ENCODE measurements at regions not wholly inside any gene's neighbourhood (a gene's known extent, or its start where the extent isn't known, plus 50 kb on each side); places are given as distances from the start of the nearest gene placed in this dataset.
"Not testable (repeated sequence)": the region's sequence is repeated elsewhere in the genome, so short reads cannot be mapped to it uniquely, and the experiment has no call there.

DNA sequence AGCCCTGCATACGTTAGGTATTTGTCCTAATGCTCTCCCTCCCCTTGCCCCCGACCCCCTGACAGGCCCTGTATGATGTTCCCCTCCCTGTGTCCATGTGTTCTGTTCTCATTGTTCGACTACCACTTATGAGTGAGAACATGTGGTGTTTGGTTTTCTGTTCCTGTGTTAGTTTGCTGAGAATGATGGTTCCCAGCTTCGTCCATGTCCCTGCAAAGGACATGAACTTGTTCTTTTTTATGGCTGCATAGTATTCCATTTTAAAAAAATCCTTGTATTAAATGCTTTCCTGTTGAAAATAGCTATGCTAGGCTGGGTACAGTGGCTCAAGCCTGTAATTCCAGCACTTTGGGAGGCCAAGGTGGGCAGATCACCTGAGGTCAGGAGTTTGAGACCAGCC is 232.2 kb downstream of the RPLP1 start:
- 0 to 100% (median 40%) methylated on average over 1 of the region's 4 CpGs; no CpG with 5 or more reads in 7 of the 10 experiments for WGBS, 10 experiments
- ATAC-seq (replicated peaks in 6 of 8); H3K4me1 ChIP-seq (replicated peaks in 1 of 2); H3K27ac ChIP-seq; in situ Hi-C loops (cut with MboI; ENCODE audit: low pct_unique_long_range_greater_than_20kb in 2 of 9, low sequenced_read_pairs in 9 of 9, unreplicated experiment in 9 of 9); H3K4me3 ChIP-seq: not testable (repeated sequence)

DNA sequence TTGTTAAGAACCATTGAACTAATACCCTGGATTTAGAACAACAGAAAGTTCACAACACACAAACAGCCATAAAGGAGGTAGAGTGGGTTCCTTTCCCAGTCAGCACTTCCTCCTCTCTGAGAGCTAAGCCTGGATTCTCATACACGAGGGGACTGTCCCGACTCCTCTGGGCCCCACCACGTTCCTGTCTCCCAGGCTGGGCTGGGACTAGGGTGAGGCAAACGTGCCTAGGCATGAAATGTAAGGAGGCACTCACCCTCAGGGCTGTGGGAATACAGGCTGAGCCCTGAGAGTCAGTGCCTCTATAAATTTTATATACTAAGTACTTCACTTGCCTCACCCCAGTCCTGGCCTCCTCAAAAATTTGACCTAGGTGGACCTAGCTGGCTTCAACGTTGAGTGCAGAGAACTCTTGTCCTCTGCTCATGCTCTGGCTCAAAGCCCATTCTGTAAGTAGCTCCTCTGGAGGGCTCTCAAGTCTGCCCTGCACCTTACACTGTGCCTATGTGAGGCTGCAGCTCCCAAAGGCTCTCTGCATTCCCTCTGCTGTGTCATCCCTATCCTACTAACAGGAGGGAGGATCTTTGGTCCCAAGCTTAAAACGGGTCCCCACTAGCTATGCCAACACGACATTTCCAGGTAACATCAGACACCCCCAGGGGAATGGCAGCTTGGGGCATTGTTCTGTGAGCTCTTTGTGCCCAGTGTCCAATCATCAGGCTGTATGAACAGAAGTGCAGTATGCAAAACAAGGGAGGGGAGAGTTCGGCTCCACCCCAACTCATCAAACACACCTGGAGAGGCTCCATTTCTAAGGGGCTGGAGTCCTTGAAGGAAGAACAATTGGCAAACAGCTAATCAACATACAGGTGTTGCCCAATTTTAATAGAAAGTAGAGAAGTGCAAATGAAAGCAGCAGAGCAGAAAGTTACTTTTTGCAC is 233.2 kb downstream of the RPLP1 start:
- Histone ChIP-seq H3K27ac (no peak overlapping the region), H3K4me1 (replicated peaks in 1 of 2) (no peaks in the 10 kb centered on the region), H3K4me3 (no peak overlapping the region)
- 17 to 92% (median 74%) methylated on average over 1 to 4 of the region's 8 CpGs; no CpG with 5 or more reads in 3 of the 10 experiments for WGBS, 10 experiments
- ATAC-seq (replicated peaks in 6 of 8): peak in 3 of 8 experiments; percentile 19 to 57 (median 25)
- in situ Hi-C loops (cut with MboI; ENCODE audit: low pct_unique_long_range_greater_than_20kb in 2 of 9, low sequenced_read_pairs in 9 of 9, unreplicated experiment in 9 of 9): no loop called here

DNA sequence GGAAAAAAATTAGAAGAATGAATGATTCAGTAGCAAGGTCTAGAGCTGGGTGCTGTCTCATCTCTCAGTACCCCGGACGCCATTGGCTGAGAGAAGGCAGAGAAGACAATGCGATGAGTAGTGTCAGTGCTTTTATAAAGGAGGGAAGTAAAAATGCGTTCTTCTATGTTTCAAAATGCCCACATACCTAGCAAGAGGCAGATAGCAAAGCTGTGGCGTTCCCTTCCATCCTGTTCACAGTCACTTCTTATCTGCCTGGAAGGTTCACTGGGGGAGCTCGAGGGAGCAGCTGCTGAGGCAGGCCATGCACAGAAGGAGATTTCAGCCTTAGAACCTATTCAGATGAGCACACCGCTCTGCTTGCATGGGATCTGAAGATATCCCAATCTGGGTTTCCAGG is 234.0 kb downstream of the RPLP1 start:
- in situ Hi-C loops (cut with MboI; ENCODE audit: low pct_unique_long_range_greater_than_20kb in 2 of 9, low sequenced_read_pairs in 9 of 9, unreplicated experiment in 9 of 9): no loop called here
- no peak for ATAC-seq (replicated peaks in 6 of 8)
- WGBS, 10 experiments: 20 to 100% (median 81%) methylated on average over 1 to 7 of the region's 7 CpGs
- Histone ChIP-seq H3K4me3 (no peak overlapping the region), H3K27ac (no peak overlapping the region), H3K4me1 (replicated peaks in 1 of 2) (no peaks in the 10 kb centered on the region)

DNA sequence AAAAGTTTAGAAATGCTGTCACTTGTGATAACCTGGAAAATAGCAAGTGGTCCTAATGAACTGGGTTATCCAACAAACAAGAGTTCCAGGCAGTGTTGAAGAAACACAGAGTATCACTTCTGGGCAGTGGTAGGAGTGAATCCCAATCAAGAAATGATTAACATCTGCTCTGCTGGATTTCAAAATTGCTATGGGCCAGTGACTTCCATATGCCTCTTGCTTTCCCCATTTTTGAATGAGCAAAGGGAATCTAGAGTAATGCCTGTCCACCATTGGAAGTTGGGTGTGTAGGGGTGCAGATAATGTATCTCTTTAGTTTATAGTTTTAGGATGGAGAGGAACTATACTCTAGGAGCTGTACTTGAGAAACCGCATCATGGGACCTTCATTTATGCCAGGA is 236.5 kb downstream of the RPLP1 start:
- Histone ChIP-seq H3K4me1 (replicated peaks in 1 of 2) (no peaks in the 10 kb centered on the region), H3K27ac (no peak overlapping the region), H3K4me3 (no peak overlapping the region)
- in situ Hi-C loops (cut with MboI; ENCODE audit: low pct_unique_long_range_greater_than_20kb in 2 of 9, low sequenced_read_pairs in 9 of 9, unreplicated experiment in 9 of 9): no loop called here
- ATAC-seq (replicated peaks in 6 of 8): no peak
- 25 to 100% (median 86%) methylated on average over 1 of the region's 1 CpG; no CpG with 5 or more reads in 3 of the 10 experiments for WGBS, 10 experiments

DNA sequence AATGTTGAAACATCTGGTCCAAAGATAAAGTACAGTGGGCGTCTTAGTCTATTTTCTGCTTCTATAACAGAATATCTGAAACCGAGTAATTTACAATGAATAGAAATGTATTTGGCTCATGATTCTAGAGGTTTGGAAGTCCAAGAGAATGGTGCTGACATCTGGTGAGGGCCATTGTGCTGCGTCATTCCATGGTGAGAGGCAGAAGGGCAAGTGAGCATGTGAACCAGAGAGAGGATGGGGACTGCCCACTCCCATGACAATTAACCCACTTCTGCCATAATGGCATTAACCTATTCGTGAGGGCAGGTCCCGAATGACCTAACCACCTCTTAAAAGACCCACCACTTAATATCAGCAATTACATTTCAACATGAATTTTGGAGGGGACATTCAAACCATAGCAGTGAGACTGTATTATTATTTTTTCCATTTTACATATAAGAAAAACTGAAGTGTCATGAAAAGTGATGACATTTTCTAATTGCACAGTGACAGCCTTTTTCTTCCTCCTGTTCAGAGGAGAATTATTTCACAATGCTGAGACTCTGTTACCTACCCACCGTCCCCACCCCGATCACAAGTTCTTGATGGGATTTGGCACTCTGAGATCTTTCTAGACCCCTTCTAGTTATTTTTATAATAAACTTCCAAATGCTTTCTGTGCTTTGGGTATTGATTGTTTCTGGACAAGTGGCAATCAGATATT is 238.8 kb downstream of the RPLP1 start:
- Histone ChIP-seq H3K27ac (no peak overlapping the region), H3K4me3 (no peak overlapping the region), H3K4me1 (replicated peaks in 1 of 2) (no peaks in the 10 kb centered on the region)
- in situ Hi-C loops (cut with MboI; ENCODE audit: low pct_unique_long_range_greater_than_20kb in 2 of 9, low sequenced_read_pairs in 9 of 9, unreplicated experiment in 9 of 9): no loop called here
- WGBS, 10 experiments: 28 to 94% (median 65%) methylated on average over 2 to 6 of the region's 7 CpGs; no CpG with 5 or more reads in 1 of the 10 experiments
- peak in 2 of 8 experiments; percentile 33 to 76 for ATAC-seq (replicated peaks in 6 of 8)

DNA sequence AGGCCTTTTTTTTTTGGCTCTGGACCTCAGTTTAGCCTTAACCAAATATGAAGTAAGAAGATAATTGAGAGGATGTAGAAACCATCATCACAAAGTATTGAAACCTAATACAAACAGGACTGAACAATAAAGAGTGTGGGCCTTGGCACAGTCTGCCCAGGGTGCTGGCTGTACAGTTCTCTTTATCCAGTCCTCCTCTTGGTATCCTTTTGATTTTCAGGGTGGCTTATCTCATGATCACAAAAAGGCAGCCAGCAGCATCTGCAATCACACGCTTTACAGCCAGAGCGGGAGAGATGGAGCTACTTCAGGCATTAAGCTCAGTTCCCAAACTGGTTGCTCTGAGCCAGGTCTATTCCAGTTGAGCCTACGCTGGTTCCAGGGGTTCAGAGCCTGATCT is 239.7 kb downstream of the RPLP1 start:
- Histone ChIP-seq H3K27ac (no peak overlapping the region), H3K4me3 (no peak overlapping the region), H3K4me1 (replicated peaks in 1 of 2) (peaks cover 3% of the 10 kb centered on the region in 2 donors)
- WGBS, 10 experiments: 59 to 100% (median 93%) methylated on average over 1 to 3 of the region's 3 CpGs; no CpG with 5 or more reads in 2 of the 10 experiments
- no peak for ATAC-seq (replicated peaks in 6 of 8)
- in situ Hi-C loops (cut with MboI; ENCODE audit: low pct_unique_long_range_greater_than_20kb in 2 of 9, low sequenced_read_pairs in 9 of 9, unreplicated experiment in 9 of 9): no loop called here

DNA sequence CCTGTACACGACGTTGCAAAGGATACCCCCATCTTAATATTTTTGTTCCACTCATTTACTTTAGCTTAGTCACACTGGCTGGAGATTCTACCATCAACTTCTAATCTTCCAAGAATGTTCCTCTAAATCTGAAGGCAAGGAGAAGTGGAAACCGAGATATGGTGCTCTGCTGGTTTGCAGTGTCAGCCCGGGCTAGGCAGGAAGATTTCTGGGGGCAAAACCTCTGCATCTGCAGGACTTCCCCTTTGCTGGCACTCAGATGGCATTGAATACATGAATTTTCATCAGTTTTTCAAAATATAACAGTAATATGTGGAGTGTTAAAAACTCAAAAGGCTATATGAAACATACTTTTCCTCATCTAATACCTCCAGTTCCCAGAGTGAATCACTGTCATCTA is 240.4 kb downstream of the RPLP1 start:
- in situ Hi-C loops (cut with MboI; ENCODE audit: low pct_unique_long_range_greater_than_20kb in 2 of 9, low sequenced_read_pairs in 9 of 9, unreplicated experiment in 9 of 9): no loop called here
- Histone ChIP-seq H3K27ac (no peak overlapping the region), H3K4me1 (replicated peaks in 1 of 2) (peaks cover 3 to 6% of the 10 kb centered on the region in 2 donors), H3K4me3 (no peak overlapping the region)
- 4 to 100% (median 67%) methylated on average over 1 to 4 of the region's 4 CpGs; no CpG with 5 or more reads in 3 of the 10 experiments for WGBS, 10 experiments
- ATAC-seq (replicated peaks in 6 of 8): no peak

DNA sequence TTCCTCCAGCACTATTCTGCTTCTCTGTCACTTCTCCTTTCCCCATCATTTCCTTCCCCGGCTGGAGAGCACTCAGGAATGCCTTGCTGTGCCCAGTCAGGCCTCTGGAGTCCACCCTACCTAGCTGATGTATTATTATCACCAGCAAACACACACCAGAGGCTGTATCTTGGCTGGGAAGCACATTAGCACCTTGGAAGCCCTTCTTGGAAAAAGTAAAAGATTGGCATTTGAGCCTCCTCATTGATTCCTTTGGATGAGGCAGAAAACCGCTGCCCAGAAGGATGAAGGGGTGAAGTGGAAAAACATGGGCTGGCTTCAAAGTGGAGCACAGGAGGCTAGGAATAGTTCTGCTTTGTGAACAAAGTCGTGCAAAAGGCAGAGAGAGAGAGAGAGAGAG is 244.3 kb downstream of the RPLP1 start:
- Histone ChIP-seq H3K27ac (no peak overlapping the region), H3K4me1 (replicated peaks in 1 of 2) (peaks cover 3 to 6% of the 10 kb centered on the region in 2 donors), H3K4me3 (no peak overlapping the region)
- 20 to 90% (median 46%) methylated on average over 1 to 3 of the region's 3 CpGs for WGBS, 10 experiments
- in situ Hi-C loops (cut with MboI; ENCODE audit: low pct_unique_long_range_greater_than_20kb in 2 of 9, low sequenced_read_pairs in 9 of 9, unreplicated experiment in 9 of 9): no loop called here
- no peak for ATAC-seq (replicated peaks in 6 of 8)

DNA sequence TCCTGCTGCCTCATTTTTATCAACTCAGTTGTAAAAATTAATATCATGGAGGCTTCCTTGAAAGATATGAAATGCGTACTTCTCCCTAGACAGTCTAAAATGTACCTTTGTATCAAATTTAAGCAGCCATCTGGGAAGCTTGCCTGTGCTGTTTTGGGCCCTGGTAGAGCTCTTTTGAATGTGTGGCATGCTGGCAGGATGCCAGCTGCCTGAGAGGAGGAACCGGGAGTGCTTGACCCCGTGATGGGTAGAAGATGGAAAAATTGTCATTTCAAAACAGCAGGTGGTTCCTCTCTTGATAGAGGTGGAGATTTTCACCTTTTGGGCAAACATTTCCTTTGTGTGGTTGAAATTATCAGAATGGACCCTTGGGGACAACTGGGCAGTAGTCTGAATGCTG is 245.3 kb downstream of the RPLP1 start:
- no peak for ATAC-seq (replicated peaks in 6 of 8)
- WGBS, 10 experiments: 0 to 82% (median 53%) methylated on average over 1 to 3 of the region's 3 CpGs; no CpG with 5 or more reads in 2 of the 10 experiments
- in situ Hi-C loops (cut with MboI; ENCODE audit: low pct_unique_long_range_greater_than_20kb in 2 of 9, low sequenced_read_pairs in 9 of 9, unreplicated experiment in 9 of 9): no loop called here
- no peak overlapping the region for H3K4me3 ChIP-seq
- H3K4me1 ChIP-seq (replicated peaks in 1 of 2): peaks cover 3 to 6% of the 10 kb centered on the region in 2 donors
- H3K27ac ChIP-seq: no peak overlapping the region

DNA sequence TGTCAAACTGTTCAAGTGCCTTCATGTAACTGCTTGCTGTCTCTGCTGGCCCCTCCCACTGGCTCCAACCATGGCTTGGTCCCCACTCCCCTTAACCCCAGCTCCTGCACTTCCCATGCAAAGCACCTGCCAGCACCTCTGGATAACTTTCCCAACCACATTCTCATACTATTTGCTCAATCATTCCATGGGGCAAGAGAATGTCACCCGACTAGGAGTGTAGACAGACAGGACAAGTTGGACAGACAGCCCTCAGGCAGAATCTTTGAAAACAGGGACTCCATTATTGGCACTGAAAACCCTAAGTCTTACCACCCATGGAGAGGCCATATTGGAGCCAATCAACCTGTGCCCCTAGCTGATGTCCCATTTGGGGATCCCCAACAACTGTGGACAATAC is 246.5 kb downstream of the RPLP1 start:
- 0 to 100% methylated on average over 1 of the region's 1 CpG; no CpG with 5 or more reads in 8 of the 10 experiments for WGBS, 10 experiments

DNA sequence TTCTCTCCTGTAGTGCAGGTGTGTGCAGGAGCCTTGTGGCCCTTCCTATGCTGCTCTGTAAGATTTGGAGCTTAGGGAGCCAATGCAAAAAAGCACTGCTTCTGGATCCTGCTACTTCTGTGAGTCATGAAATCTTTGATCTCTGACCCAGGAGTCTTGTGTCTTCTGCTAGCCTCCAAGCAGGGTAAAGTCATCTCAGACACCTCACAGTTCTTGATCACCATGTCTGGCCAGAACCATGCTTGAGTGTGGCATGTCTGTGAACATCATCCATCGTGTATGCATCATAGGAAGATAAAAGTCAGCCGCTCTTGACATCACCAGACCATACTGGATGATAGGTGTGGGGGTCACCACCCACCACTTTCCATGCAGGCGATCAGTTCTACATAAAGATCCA is 247.8 kb downstream of the RPLP1 start:
- H3K27ac ChIP-seq: no peak overlapping the region
- WGBS, 10 experiments: 0 to 100% (median 50%) methylated on average over 1 to 2 of the region's 3 CpGs; no CpG with 5 or more reads in 5 of the 10 experiments
- ATAC-seq (replicated peaks in 6 of 8): no peak
- in situ Hi-C loops (cut with MboI; ENCODE audit: low pct_unique_long_range_greater_than_20kb in 2 of 9, low sequenced_read_pairs in 9 of 9, unreplicated experiment in 9 of 9): no loop called here
- no peak overlapping the region for H3K4me3 ChIP-seq
- peaks cover 3 to 6% of the 10 kb centered on the region in 2 donors for H3K4me1 ChIP-seq (replicated peaks in 1 of 2)

More for the DNA sequence above, 246.5 kb downstream of the RPLP1 start:
- Histone ChIP-seq H3K4me1 (replicated peaks in 1 of 2) (peaks cover 3 to 6% of the 10 kb centered on the region in 2 donors), H3K4me3 (no peak overlapping the region), H3K27ac (no peak overlapping the region)
- in situ Hi-C loops (cut with MboI; ENCODE audit: low pct_unique_long_range_greater_than_20kb in 2 of 9, low sequenced_read_pairs in 9 of 9, unreplicated experiment in 9 of 9): no loop called here
- ATAC-seq (replicated peaks in 6 of 8): no peak

DNA sequence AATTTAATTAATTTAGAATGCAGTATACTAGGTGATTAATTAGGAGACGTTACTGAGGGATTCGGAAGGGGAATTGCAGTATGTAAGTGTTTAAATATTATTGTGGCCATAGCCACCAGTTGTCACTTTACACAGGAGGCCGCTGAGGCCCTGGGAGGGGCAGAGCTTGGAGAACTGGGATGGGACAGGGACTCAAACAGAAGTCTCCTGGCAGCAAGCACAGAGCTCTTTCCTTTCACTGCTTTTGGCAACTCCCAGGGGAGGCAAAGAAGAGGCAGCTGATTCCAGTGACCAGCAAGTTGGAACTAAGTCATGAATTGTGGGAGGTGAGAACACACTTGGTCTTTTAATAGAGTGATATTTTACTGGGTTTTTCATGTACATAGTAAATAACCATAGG is 248.6 kb downstream of the RPLP1 start:
- Histone ChIP-seq H3K27ac (no peak overlapping the region), H3K4me1 (replicated peaks in 1 of 2) (peaks cover 3 to 6% of the 10 kb centered on the region in 2 donors), H3K4me3 (no peak overlapping the region)
- 29 to 100% (median 83%) methylated on average over 1 to 3 of the region's 3 CpGs; no CpG with 5 or more reads in 3 of the 10 experiments for WGBS, 10 experiments
- in situ Hi-C loops (cut with MboI; ENCODE audit: low pct_unique_long_range_greater_than_20kb in 2 of 9, low sequenced_read_pairs in 9 of 9, unreplicated experiment in 9 of 9): no loop called here
- ATAC-seq (replicated peaks in 6 of 8): no peak

DNA sequence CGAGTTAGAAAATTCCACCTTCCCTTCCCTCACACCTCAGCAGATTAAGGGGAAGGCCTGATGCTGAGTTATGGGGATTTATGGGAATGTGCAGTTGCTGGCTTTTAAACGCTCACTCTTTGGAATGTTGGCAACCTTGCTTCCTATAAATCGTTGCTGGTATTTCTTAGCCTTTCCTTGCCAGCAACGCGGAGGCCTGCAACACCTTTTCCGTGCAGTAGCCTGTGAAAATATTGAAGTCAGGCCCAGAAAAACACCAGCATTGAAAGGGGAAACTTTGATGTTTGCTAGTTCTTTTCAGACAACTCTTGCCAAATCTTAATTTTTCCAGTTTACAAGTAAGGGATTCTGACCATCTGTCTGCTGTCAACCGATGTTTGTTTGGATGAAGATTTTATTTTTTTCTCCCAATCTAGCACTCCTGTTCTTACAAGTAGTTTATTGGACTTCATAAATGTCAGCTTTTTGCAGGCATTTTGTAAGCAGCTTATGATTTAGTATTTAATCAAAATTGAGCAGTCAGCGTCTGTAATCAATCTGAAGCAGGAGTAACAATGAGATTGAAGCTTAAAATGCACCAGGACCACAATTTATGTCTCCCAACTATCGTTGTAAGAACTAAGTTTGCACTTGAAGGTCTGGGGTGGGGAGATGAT is 251.0 kb downstream of the RPLP1 start:
- 0 to 100% (median 83%) methylated on average over 1 to 9 of the region's 9 CpGs for WGBS, 10 experiments
- in situ Hi-C loops (cut with MboI; ENCODE audit: low pct_unique_long_range_greater_than_20kb in 2 of 9, low sequenced_read_pairs in 9 of 9, unreplicated experiment in 9 of 9): no loop called here
- H3K4me3 ChIP-seq: no peak overlapping the region
- no peaks in the 10 kb centered on the region for H3K4me1 ChIP-seq (replicated peaks in 1 of 2)
- no peak for ATAC-seq (replicated peaks in 6 of 8)
- H3K27ac ChIP-seq: no peak overlapping the region
